ENCODE measurements at regions not wholly inside any gene's neighbourhood (a gene's known extent, or its start where the extent isn't known, plus 50 kb on each side); places are given as distances from the start of the nearest gene placed in this dataset.

DNA sequence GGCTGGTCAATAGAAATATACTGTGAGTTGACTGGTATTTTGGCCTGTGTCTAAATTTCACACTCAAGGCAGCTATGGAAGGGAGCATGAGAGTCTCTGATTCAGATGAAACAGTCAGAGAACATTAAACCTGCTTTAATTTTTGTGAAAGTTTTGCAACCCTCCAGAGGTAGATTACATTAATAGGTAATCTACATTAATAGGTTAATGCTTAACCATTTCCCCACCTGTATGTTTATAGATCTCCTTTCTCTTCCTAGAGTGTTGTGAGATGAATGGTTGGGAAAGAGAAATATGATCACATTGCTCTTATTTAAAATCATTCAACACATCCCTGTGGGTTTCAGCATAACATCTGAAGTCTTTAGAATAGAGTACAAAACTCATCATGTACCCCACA, 586.9 kb upstream of the DPPA4 start:
- TF ChIP-seq ZBTB33 (IDR thresholded peaks at IDR 0.05) (no peak), YY1 (IDR thresholded peaks at IDR 0.05) (no peak), MAX (IDR thresholded peaks at IDR 0.05) (no peak), JUND (IDR thresholded peaks at IDR 0.05) (no peak), EGR1 (IDR thresholded peaks at IDR 0.05; ENCODE audit: low read depth in 2 of 2) (no peak), ATF3 (IDR thresholded peaks at IDR 0.05) (no peak)
- TF ChIP-seq, protein P1, sequence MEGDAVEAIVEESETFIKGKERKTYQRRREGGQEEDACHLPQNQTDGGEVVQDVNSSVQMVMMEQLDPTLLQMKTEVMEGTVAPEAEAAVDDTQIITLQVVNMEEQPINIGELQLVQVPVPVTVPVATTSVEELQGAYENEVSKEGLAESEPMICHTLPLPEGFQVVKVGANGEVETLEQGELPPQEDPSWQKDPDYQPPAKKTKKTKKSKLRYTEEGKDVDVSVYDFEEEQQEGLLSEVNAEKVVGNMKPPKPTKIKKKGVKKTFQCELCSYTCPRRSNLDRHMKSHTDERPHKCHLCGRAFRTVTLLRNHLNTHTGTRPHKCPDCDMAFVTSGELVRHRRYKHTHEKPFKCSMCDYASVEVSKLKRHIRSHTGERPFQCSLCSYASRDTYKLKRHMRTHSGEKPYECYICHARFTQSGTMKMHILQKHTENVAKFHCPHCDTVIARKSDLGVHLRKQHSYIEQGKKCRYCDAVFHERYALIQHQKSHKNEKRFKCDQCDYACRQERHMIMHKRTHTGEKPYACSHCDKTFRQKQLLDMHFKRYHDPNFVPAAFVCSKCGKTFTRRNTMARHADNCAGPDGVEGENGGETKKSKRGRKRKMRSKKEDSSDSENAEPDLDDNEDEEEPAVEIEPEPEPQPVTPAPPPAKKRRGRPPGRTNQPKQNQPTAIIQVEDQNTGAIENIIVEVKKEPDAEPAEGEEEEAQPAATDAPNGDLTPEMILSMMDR (IDR thresholded peaks at IDR 0.05; ENCODE audit: low read depth, low read length, missing input control): no peak
